ENCODE measurements at regions not wholly inside any gene's neighbourhood (a gene's known extent, or its start where the extent isn't known, plus 50 kb on each side); places are given as distances from the start of the nearest gene placed in this dataset.

DNA sequence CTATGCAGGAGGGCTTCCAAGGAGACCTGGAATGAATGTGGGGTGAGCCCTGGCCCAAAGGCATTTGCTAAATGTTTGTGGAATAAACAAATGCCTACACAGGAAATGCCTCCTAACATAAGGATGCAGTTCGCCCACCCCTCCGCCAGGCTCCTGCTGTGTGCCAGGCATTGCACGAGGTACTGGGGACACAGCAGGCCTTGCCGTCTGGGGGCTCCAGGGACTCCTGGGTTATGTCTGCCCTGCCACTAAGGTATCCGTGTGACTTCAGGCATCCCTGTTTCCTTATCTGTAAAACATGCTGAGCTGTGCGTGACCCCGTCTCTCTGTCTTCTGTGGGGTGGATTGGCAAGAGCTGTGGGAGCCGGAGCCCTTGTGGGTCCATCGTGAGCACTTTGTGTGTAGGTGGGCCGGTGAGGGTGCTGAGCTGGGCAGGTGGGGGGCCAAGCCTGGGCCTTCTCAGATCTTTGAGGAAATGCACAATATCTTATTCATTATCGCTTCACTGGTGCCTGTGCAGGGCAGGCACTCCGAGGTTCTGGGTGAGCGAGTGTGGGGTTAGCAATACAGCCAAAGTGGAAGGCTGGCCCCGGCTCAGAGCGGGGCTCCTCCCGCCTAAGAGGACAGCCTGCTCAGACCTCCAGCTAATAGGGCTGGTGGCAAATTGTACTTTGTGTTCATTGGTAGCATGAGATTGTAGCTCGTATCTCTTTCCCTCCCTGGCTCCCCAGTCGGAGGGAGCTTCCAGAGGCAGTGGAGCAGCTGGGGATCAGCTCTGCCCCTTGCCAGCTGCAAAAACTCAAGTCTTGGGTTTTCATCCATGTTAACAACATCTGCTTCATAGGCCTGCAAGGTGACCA, 126.8 kb downstream of the GLI2 start:
- TF ChIP-seq, protein P1, sequence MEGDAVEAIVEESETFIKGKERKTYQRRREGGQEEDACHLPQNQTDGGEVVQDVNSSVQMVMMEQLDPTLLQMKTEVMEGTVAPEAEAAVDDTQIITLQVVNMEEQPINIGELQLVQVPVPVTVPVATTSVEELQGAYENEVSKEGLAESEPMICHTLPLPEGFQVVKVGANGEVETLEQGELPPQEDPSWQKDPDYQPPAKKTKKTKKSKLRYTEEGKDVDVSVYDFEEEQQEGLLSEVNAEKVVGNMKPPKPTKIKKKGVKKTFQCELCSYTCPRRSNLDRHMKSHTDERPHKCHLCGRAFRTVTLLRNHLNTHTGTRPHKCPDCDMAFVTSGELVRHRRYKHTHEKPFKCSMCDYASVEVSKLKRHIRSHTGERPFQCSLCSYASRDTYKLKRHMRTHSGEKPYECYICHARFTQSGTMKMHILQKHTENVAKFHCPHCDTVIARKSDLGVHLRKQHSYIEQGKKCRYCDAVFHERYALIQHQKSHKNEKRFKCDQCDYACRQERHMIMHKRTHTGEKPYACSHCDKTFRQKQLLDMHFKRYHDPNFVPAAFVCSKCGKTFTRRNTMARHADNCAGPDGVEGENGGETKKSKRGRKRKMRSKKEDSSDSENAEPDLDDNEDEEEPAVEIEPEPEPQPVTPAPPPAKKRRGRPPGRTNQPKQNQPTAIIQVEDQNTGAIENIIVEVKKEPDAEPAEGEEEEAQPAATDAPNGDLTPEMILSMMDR (IDR thresholded peaks at IDR 0.05; ENCODE audit: extremely low read depth, insufficient read depth, missing control alignments), result no peak
- DNase-seq (ENCODE audit: low spot score), result no peak
- in situ Hi-C loops (cut with MboI; ENCODE audit: low pct_unique_long_range_greater_than_20kb, low sequenced_read_pairs, unreplicated experiment), result no loop called here

DNA sequence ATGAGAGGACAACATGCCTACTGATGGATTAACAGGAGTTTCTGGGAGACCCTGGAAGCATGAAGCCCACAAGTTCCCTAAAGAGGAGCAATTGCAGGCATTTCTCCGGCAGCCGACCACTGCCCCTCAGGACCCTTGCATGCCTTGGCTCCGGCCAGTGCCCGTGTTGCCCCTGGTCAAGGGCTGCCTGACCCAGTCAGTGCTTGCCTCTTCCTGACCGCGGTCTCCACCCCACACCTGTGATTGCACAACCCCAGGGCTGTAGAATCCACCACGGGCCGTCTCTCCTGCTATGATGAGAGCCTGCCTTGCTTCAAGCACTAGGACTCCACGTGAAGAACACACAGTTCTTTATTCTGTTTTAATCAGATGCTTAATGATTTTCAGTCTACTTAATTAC, 127.5 kb downstream of the GLI2 start:
- TF ChIP-seq, protein P1 (IDR thresholded peaks at IDR 0.05; ENCODE audit: extremely low read depth, insufficient read depth, missing control alignments), result no peak

DNA sequence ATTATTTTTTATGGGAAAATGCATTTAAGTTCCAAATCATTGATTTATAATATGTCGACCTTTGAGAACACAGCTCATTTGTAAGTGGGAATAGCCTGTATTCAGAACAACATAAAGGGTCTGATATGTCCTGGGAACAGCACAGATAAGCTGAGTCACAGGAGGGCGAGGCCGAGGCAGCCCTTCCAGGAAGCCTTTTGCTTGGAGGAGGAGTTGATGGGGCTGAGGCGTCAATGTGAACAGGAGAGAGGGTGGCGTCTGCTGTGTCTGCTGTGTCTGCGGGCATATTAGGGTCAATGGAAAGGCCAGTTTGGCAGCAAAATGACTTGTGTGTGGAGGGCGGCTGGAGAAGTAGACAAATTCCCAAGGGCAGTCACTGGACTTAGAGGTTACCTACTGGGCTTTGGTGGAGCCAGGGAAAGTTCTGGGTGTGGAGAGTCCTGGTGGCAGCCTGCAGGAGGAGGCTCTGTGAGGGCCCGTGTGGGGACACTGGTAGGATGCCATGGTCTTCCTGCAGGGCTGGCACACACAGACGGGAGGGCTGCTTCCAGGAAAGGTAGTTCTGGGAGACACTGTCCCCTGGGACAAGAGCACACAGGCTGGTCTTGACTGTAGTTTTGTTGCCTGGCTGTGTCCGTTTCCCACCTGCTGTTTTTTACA, 128.1 kb downstream of the GLI2 start:
- DNase-seq (ENCODE audit: low spot score), result no peak
- in situ Hi-C loops (cut with MboI; ENCODE audit: low pct_unique_long_range_greater_than_20kb, low sequenced_read_pairs, unreplicated experiment), result no loop called here
- TF ChIP-seq, protein P1 (IDR thresholded peaks at IDR 0.05; ENCODE audit: extremely low read depth, insufficient read depth, missing control alignments), result no peak

More for the DNA sequence above, 127.5 kb downstream of the GLI2 start:
- DNase-seq (ENCODE audit: low spot score), result no peak
- in situ Hi-C loops (cut with MboI; ENCODE audit: low pct_unique_long_range_greater_than_20kb, low sequenced_read_pairs, unreplicated experiment), result no loop called here

DNA sequence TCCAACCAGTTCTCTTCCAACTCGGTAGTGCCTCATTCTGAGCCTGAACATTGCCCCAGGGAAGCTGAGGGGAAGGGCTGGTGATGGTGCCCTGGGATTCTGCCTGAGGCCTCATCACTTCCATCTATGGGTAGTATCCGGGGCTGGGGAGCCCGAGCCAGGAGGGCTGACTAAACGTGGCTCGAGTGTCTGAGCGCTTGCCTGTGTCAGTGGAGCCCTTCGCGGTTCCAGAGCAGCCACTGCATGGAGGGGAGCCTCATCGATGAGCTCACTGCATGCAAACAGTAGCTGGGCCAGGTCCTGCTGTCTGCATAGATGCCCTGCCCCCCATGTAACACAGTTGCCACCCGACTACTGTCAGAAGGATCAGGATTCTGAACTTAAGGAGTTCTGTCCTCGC, 129.3 kb downstream of the GLI2 start:
- TF ChIP-seq, protein P1 (IDR thresholded peaks at IDR 0.05; ENCODE audit: extremely low read depth, insufficient read depth, missing control alignments), result no peak
- in situ Hi-C loops (cut with MboI; ENCODE audit: low pct_unique_long_range_greater_than_20kb, low sequenced_read_pairs, unreplicated experiment), result no loop called here
- DNase-seq (ENCODE audit: low spot score), result no peak

DNA sequence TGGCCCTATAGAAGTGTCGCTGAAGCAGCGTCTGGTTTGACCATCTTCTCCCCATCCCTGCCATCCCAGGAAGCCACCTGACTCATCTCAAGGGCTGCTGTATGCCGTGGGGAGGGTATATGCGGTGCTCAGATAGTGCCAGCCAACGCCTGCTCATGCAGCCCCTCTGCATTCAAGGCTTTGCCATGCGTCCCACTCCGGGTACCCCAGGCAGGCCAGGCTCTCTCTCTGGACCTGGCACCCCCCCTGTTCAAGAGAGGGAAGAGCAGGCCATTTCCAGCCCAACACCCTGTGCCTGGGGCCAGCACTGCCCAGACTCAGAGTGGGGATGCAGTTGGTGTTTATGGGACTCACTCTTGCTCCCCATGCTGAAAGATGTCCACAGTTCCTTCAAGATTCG, 130.0 kb downstream of the GLI2 start:
- TF ChIP-seq, protein P1 (IDR thresholded peaks at IDR 0.05; ENCODE audit: extremely low read depth, insufficient read depth, missing control alignments), result no peak
- no peak for DNase-seq (ENCODE audit: low spot score)
- in situ Hi-C loops (cut with MboI; ENCODE audit: low pct_unique_long_range_greater_than_20kb, low sequenced_read_pairs, unreplicated experiment), result no loop called here

DNA sequence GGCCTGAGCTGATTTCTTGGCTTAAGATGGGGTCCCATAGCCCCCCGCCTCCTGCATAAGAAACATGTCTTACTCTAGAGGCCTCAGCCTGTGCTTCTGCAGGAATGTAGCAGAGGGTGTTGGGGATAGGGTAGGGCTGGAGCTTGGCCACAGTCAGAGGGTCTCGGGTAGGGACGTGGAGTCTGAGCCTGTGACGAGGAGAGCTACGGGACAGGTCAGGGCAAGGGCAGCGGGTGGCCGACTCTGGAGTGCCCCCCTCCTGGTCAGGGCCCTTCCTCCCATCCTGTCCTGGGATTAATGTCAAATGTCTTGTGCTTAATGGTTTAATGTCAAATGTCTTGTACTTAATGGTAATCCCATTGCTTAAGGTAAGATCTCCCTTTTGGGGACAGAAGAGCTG, 130.4 kb downstream of the GLI2 start:
- TF ChIP-seq, protein P1 (IDR thresholded peaks at IDR 0.05; ENCODE audit: extremely low read depth, insufficient read depth, missing control alignments), result no peak
- in situ Hi-C loops (cut with MboI; ENCODE audit: low pct_unique_long_range_greater_than_20kb, low sequenced_read_pairs, unreplicated experiment), result no loop called here
- no peak for DNase-seq (ENCODE audit: low spot score)
